Kidney epithelial cell (primary cell): ENCODE measurements at regions not wholly inside any gene's neighbourhood (a gene's known extent, or its start where the extent isn't known, plus 50 kb on each side); places are given as distances from the start of the nearest gene placed in this dataset.

Experiments
- DNase-seq: peaks from one replicate; pipeline ENCODE4 v3.0.0-alpha.2; 2010; ENCODE audit warnings: low read depth
- H3K27me3 ChIP-seq: 2 replicates; pipeline ENCODE4 v1.6.0; 2011; ENCODE audit warnings: low read length; ENCODE audit not compliant: control insufficient read depth, insufficient read depth
- H3K36me3 ChIP-seq: 2 replicates; pipeline ENCODE4 v1.5.1; 2011; ENCODE audit warnings: low read length; ENCODE audit not compliant: control insufficient read depth, insufficient read depth
- H3K4me3 ChIP-seq: 2 replicates; pipeline ENCODE4 v1.5.1; 2011; ENCODE audit warnings: low read depth, mild to moderate bottlenecking, control low read depth, low read length
- CTCF ChIP-seq: IDR thresholded peaks from 2 replicates; pipeline ENCODE4 v1.5.1; 2011; ENCODE audit warnings: mild to moderate bottlenecking, moderate library complexity, low read length, control low read depth, inconsistent platforms; ENCODE audit not compliant: insufficient read depth, poor library complexity, severe bottlenecking

- Histone ChIP-seq H3K27me3 (no peaks in the 10 kb centered on the region), H3K4me3 (no peak overlapping the region), H3K36me3 (no peaks in the 10 kb centered on the region)
- no peak for TF ChIP-seq CTCF
- no peak for DNase-seq
These were observed 779.8 kb downstream of the RNF144A start for GRCh38 chr2:7697052-7697451.

GRCh38 chr2:7701791-7702190 is 784.6 kb downstream of the RNF144A start:
- no peak for DNase-seq
- no peaks in the 10 kb centered on the region for H3K36me3 ChIP-seq
- H3K4me3 ChIP-seq = no peak overlapping the region
- H3K27me3 ChIP-seq = no peaks in the 10 kb centered on the region
- TF ChIP-seq CTCF = no peak

GRCh38 chr2:7703048-7703447 is 785.8 kb downstream of the RNF144A start:
- no peak for TF ChIP-seq CTCF
- no peak for DNase-seq
- no peaks in the 10 kb centered on the region for H3K27me3 ChIP-seq
- H3K4me3 ChIP-seq = no peak overlapping the region
- no peaks in the 10 kb centered on the region for H3K36me3 ChIP-seq

GRCh38 chr2:7703543-7704144 is 786.4 kb downstream of the RNF144A start:
- no peak for TF ChIP-seq CTCF
- no peaks in the 10 kb centered on the region for H3K27me3 ChIP-seq
- DNase-seq = no peak
- no peak overlapping the region for H3K4me3 ChIP-seq
- no peaks in the 10 kb centered on the region for H3K36me3 ChIP-seq

- no peak for TF ChIP-seq CTCF
- DNase-seq = no peak
- Histone ChIP-seq H3K4me3 (no peak overlapping the region), H3K36me3 (no peaks in the 10 kb centered on the region), H3K27me3 (no peaks in the 10 kb centered on the region)
These were observed 787.2 kb downstream of the RNF144A start for GRCh38 chr2:7704296-7704865.

GRCh38 chr2:7706791-7707190 is 789.6 kb downstream of the RNF144A start:
- Histone ChIP-seq H3K27me3 (no peaks in the 10 kb centered on the region), H3K4me3 (no peak overlapping the region), H3K36me3 (no peaks in the 10 kb centered on the region)
- TF ChIP-seq CTCF = no peak
- no peak for DNase-seq
